ENCODE measurements at regions not wholly inside any gene's neighbourhood (a gene's known extent, or its start where the extent isn't known, plus 50 kb on each side); places are given as distances from the start of the nearest gene placed in this dataset.
"Not testable (repeated sequence)": the region's sequence is repeated elsewhere in the genome, so short reads cannot be mapped to it uniquely, and the experiment has no call there.

GRCh38 chrX:1899841-1900240, 285.0 kb downstream of the ASMT start:
- no peak overlapping the region for H3K4me3 ChIP-seq (replicated peaks in 1 of 2; ENCODE audit: low read depth in 2 of 2, low read length in 2 of 2)
- no peak for DNase-seq (ENCODE audit: low read depth in 2 of 2)
- TF ChIP-seq CTCF (IDR thresholded peaks at IDR 0.05; ENCODE audit: low read depth, low read length): no peak

GRCh38 chrX:1902901-1903235, 288.0 kb downstream of the ASMT start:
- no peak for TF ChIP-seq CTCF (IDR thresholded peaks at IDR 0.05; ENCODE audit: low read depth, low read length)
- no peak overlapping the region for H3K4me3 ChIP-seq (replicated peaks in 1 of 2; ENCODE audit: low read depth in 2 of 2, low read length in 2 of 2)
- DNase-seq (ENCODE audit: low read depth in 2 of 2): no peak

- no peak for TF ChIP-seq CTCF (IDR thresholded peaks at IDR 0.05; ENCODE audit: low read depth, low read length)
- peak; percentile 5 to 32 for DNase-seq (ENCODE audit: low read depth in 2 of 2)
Measured at GRCh38 chrX:1903236-1903935, 288.5 kb downstream of the ASMT start.

GRCh38 chrX:1904663-1905218, 289.9 kb downstream of the ASMT start:
- TF ChIP-seq CTCF (IDR thresholded peaks at IDR 0.05; ENCODE audit: low read depth, low read length): no peak
- no peak for DNase-seq (ENCODE audit: low read depth in 2 of 2)
- no peak overlapping the region for H3K4me3 ChIP-seq (replicated peaks in 1 of 2; ENCODE audit: low read depth in 2 of 2, low read length in 2 of 2)

More at GRCh38 chrX:1903236-1903935, 288.5 kb downstream of the ASMT start:
- H3K4me3 ChIP-seq (replicated peaks in 1 of 2; ENCODE audit: low read depth in 2 of 2, low read length in 2 of 2): no peak overlapping the region

- no peak for DNase-seq (ENCODE audit: low read depth in 2 of 2)
- TF ChIP-seq CTCF (IDR thresholded peaks at IDR 0.05; ENCODE audit: low read depth, low read length): no peak
- H3K4me3 ChIP-seq (replicated peaks in 1 of 2; ENCODE audit: low read depth in 2 of 2, low read length in 2 of 2): no peak overlapping the region
Measured at GRCh38 chrX:1906028-1906427, 291.2 kb downstream of the ASMT start.

GRCh38 chrX:1908996-1909395, 294.1 kb downstream of the ASMT start:
- not testable (repeated sequence) for DNase-seq (ENCODE audit: low read depth in 2 of 2); H3K4me3 ChIP-seq (replicated peaks in 1 of 2; ENCODE audit: low read depth in 2 of 2, low read length in 2 of 2)

- H3K4me3 ChIP-seq (replicated peaks in 1 of 2; ENCODE audit: low read depth in 2 of 2, low read length in 2 of 2): no peak overlapping the region
- DNase-seq (ENCODE audit: low read depth in 2 of 2): no peak
- TF ChIP-seq CTCF (IDR thresholded peaks at IDR 0.05; ENCODE audit: low read depth, low read length): no peak
Measured at GRCh38 chrX:1909419-1910206, 294.8 kb downstream of the ASMT start.
